Adrenal gland (tissue), 9 donors: ENCODE measurements at regions not wholly inside any gene's neighbourhood (a gene's known extent, or its start where the extent isn't known, plus 50 kb on each side); places are given as distances from the start of the nearest gene placed in this dataset.

ENCODE experiments used
- DNase-seq, 7 donors: peaks; one replicate each; pipeline ENCODE4 v3.0.0-alpha.2; 2019 to 2020
- H3K27ac ChIP-seq, 5 donors: fragments of 200-600 bp; sonication (generic) in 4 of 5; 1 replicate in 3 of 5; 2 replicates in 2 of 5; pipeline versions ENCODE4 v1.5.1 to v1.8.0; 2016 to 2020; ENCODE audit warnings: mild to moderate bottlenecking in 1 of 5
- H3K27me3 ChIP-seq: fragments of 200-600 bp; 2 replicates; pipeline ENCODE4 v1.8.0; 2021
- H3K36me3 ChIP-seq, 2 donors: fragments of 200-600 bp; replicated peaks in 1 of 2; 1 replicate in 1 of 2; 2 replicates in 1 of 2; pipeline versions ENCODE4 v1.5.1 to v1.8.0; 2018 to 2022
- H3K4me1 ChIP-seq, 2 donors: fragments of 200-600 bp; replicated peaks in 1 of 2; 1 replicate in 1 of 2; 2 replicates in 1 of 2; pipeline versions ENCODE4 v1.5.1 to v1.8.0; 2018 to 2021
- H3K4me3 ChIP-seq, 4 donors: fragments of 200-600 bp; sonication (generic) in 3 of 4; one replicate each; pipeline ENCODE4 v1.5.1; 2016 to 2018
- H3K9me3 ChIP-seq, 3 donors: fragments of 200-600 bp; sonication (generic) in 1 of 3; replicated peaks in 1 of 3; 1 replicate in 2 of 3; 2 replicates in 1 of 3; pipeline versions ENCODE4 v1.5.1 to v1.8.0; 2016 to 2021
- POLR2A ChIP-seq, 2 donors: fragments of 450-650 bp; IDR thresholded peaks; one replicate each; pipeline ENCODE4 v1.6.1; 2017; ENCODE audit warnings: antibody characterized with exemption in 2 of 2, mild to moderate bottlenecking in 2 of 2, moderate library complexity in 1 of 2
- WGBS, 4 donors: extraction: QIAGEN DNeasy Blood & Tissue Kit in 2 of 4; methylation state at CpG; one replicate each; pipeline versions ENCODE4 v1.1.5 to v1.1.7; 2013 to 2017; 5-methylcytosine and 5-hydroxymethylcytosine counted together
- intact Hi-C, 2 donors: fragments of 100-400 bp; cut with DNase I; formaldehyde crosslinking; loops; one replicate each; pipeline versions ENCODE4 v1.14.1 to v1.15.0; 2022 to 2023
- TF ChIP-seq, protein P1 (sequence below), 6 experiments: fragments of 450-650 bp in 4 of 6; fragments of 200-600 bp in 2 of 6; sonication (generic) in 1 of 6; IDR thresholded peaks; 1 replicate in 5 of 6; 2 replicates in 1 of 6; pipeline versions ENCODE4 v1.5.1 to v1.8.0; 2016 to 2021; ENCODE audit warnings: antibody characterized with exemption in 6 of 6, mild to moderate bottlenecking in 2 of 6, moderate library complexity in 1 of 6
- donor health status: healthy with polysubstance abuse.
- donor health status: Bipolar disorder and iron deficiency.
- donor health status: DM: yes; HTN: yes; CAD: no.
- donor health status: DM: no; HTN: no; CAD: no.
- donor health status: DM: no; HTN: no; CAD: no.

DNA sequence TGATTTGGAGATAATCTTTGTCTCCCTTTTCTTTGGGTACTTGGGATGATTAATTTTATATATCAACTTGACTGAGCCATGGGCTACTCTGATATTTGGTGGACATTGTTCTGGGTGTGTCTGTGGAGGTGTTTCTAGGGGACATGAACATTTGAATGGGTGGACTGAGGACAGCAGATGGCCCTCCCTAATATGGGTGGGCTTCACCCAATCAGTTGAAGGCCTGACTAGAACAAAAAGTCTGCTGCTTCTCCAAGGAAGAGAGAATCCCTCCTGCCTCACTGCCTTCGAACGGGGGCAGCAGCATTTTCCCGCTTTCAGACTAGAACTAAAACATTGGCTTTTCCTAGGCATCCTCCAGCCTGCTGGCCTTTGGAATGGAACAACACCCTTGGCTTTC lies 73.9 kb upstream of the EMX2 start:
- no peaks in the 10 kb centered on the region for H3K4me1 ChIP-seq
- H3K27me3 ChIP-seq = no peaks in the 10 kb centered on the region
- intact Hi-C loops = no loop called here
- no peaks in the 10 kb centered on the region for H3K9me3 ChIP-seq
- no peak overlapping the region for H3K4me3 ChIP-seq
- no peak for TF ChIP-seq POLR2A (IDR thresholded peaks at IDR 0.05)
- TF ChIP-seq, protein P1, sequence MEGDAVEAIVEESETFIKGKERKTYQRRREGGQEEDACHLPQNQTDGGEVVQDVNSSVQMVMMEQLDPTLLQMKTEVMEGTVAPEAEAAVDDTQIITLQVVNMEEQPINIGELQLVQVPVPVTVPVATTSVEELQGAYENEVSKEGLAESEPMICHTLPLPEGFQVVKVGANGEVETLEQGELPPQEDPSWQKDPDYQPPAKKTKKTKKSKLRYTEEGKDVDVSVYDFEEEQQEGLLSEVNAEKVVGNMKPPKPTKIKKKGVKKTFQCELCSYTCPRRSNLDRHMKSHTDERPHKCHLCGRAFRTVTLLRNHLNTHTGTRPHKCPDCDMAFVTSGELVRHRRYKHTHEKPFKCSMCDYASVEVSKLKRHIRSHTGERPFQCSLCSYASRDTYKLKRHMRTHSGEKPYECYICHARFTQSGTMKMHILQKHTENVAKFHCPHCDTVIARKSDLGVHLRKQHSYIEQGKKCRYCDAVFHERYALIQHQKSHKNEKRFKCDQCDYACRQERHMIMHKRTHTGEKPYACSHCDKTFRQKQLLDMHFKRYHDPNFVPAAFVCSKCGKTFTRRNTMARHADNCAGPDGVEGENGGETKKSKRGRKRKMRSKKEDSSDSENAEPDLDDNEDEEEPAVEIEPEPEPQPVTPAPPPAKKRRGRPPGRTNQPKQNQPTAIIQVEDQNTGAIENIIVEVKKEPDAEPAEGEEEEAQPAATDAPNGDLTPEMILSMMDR (IDR thresholded peaks at IDR 0.05) = no peak
- H3K27ac ChIP-seq = no peak overlapping the region
- no peaks in the 10 kb centered on the region for H3K36me3 ChIP-seq
- no peak for DNase-seq
- WGBS, 4 donors = 87 to 94% (median 93%) methylated on average over 3 of the region's 3 CpGs

DNA sequence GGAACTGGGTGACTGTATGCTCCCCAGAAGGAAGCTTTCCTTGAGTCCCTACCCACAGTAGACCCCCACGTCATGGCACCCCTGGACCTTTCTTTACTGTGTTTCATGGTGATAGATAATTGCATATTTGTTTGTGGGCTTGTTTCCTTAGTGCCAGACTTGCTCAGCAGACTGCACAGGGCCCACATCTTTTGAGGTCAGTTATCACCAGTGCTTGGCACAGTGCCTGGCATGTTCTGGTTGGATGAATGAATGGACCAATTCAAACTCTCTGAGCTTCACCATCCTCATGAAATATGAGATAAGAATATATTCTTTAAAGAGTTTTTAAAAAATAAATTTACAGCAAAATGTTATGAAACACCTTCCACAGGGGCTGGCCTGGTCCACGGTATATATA lies 78.4 kb upstream of the EMX2 start:
- no peaks in the 10 kb centered on the region for H3K36me3 ChIP-seq
- no peak overlapping the region for H3K4me3 ChIP-seq
- WGBS, 4 donors = 59 to 95% (median 74%) methylated on average over 2 of the region's 2 CpGs
- peak in 1 of 7 donors; percentile 32 for DNase-seq
- H3K27ac ChIP-seq = no peak overlapping the region
- no peaks in the 10 kb centered on the region for H3K9me3 ChIP-seq
- intact Hi-C loops = no loop called here
- H3K4me1 ChIP-seq = no peaks in the 10 kb centered on the region
- TF ChIP-seq, protein P1 (IDR thresholded peaks at IDR 0.05) = no peak
- no peak for TF ChIP-seq POLR2A (IDR thresholded peaks at IDR 0.05)
- no peaks in the 10 kb centered on the region for H3K27me3 ChIP-seq

DNA sequence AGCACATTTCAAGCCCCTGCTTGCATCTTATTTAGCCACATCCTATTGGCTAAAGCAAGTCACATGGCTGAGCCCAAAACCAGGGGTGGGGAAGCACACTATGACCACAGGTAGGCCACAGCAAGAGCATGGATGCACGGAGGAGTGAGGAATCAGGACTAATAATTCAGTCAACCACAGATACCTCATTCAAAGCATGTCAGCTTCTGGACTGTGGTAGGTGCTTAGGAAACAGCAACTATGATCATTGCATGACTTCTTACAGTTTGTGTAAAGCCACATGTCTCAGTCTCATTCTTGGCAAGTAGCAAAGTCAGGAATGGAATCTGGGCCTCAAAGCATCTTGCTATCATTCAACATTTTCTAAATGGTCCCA lies 79.0 kb upstream of the EMX2 start:
- DNase-seq = no peak
- intact Hi-C loops = no loop called here
- Histone ChIP-seq H3K4me3 (no peak overlapping the region), H3K9me3 (no peaks in the 10 kb centered on the region), H3K4me1 (no peaks in the 10 kb centered on the region), H3K27ac (no peak overlapping the region), H3K36me3 (no peaks in the 10 kb centered on the region), H3K27me3 (no peaks in the 10 kb centered on the region)
- TF ChIP-seq, protein P1 (IDR thresholded peaks at IDR 0.05) = no peak
- TF ChIP-seq POLR2A (IDR thresholded peaks at IDR 0.05) = no peak
- 79 to 100% (median 92%) methylated on average over 1 of the region's 1 CpG for WGBS, 4 donors

DNA sequence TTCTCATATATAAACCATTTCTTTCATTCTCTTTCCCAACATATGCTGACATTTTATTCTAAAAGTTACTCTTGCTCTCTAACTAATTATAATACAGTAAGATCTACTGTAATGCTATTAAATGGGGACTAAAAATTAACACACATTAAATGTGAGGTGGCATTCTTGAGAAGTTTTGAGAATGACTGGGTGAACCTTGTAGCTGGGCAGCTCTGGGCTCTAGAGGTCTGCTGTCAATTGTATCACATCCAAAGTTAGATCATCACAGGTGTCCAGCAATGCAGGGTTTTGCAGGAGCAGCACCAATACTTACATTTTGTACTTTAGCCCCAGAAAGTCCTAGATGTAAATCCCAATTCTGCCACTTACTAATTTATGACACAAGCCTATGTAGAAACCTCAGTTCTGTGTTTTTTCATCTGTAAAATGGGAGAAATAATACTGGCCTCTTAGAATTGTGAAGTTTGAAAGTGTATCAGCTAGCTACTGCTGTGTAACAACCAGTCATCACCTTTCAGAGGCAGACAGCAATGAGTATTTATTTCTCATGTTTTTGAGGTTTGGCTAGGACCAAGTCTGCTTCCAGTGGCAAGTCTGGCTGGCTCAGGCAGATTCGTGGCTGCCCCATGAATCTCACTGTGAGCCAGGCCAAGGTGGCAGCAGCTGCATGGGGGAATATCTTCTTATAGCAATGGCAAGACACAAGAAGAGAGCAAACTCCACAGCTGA lies 79.6 kb upstream of the EMX2 start:
- Histone ChIP-seq H3K27me3 (no peaks in the 10 kb centered on the region), H3K27ac (no peak overlapping the region), H3K4me3 (no peak overlapping the region), H3K4me1 (no peaks in the 10 kb centered on the region), H3K36me3 (no peaks in the 10 kb centered on the region), H3K9me3 (no peaks in the 10 kb centered on the region)
- no peak for DNase-seq
- TF ChIP-seq, protein P1 (IDR thresholded peaks at IDR 0.05) = no peak
- TF ChIP-seq POLR2A (IDR thresholded peaks at IDR 0.05) = no peak
- WGBS, 4 donors = 89 to 97% (median 92%) methylated on average over 1 of the region's 1 CpG; no CpG with 5 or more reads in 1 of the 4 donors
- intact Hi-C loops = no loop called here
